Effector memory CD4-positive, alpha-beta T cell (primary cell): ENCODE measurements at regions not wholly inside any gene's neighbourhood (a gene's known extent, or its start where the extent isn't known, plus 50 kb on each side); places are given as distances from the start of the nearest gene placed in this dataset.

Source experiments
- DNase-seq, 3 donors: peaks; one replicate each; pipeline ENCODE4 v3.0.0-alpha.2; 2020
- H3K27ac ChIP-seq: 2 replicates; pipeline ENCODE4 v1.7.0; 2013; ENCODE audit warnings: mild to moderate bottlenecking, low read length, moderate library complexity; ENCODE audit not compliant: insufficient read depth, poor library complexity, severe bottlenecking
- H3K27me3 ChIP-seq: replicated peaks from 2 replicates; pipeline ENCODE4 v1.7.0; 2013; ENCODE audit warnings: mild to moderate bottlenecking, low read length; ENCODE audit not compliant: insufficient read depth, control insufficient read depth, poor library complexity, severe bottlenecking
- H3K36me3 ChIP-seq: 2 replicates; pipeline ENCODE4 v1.7.0; 2013; ENCODE audit warnings: mild to moderate bottlenecking, low read length, moderate library complexity; ENCODE audit not compliant: control insufficient read depth, insufficient read depth
- H3K4me1 ChIP-seq: 2 replicates; pipeline ENCODE4 v1.7.0; 2013; ENCODE audit warnings: low read length, mild to moderate bottlenecking; ENCODE audit not compliant: control insufficient read depth, insufficient read depth, poor library complexity, severe bottlenecking
- H3K4me3 ChIP-seq: 2 replicates; pipeline ENCODE4 v1.7.0; 2013; ENCODE audit warnings: low read length, low read depth, mild to moderate bottlenecking; ENCODE audit not compliant: insufficient read depth, poor library complexity, severe bottlenecking
- H3K9me3 ChIP-seq: 2 replicates; pipeline ENCODE4 v1.7.0; 2013; ENCODE audit warnings: mild to moderate bottlenecking, low read length, moderate library complexity; ENCODE audit not compliant: control insufficient read depth

- H3K27ac ChIP-seq: no peak overlapping the region
- H3K36me3 ChIP-seq: no peaks in the 10 kb centered on the region
- no peaks in the 10 kb centered on the region for H3K9me3 ChIP-seq
- peak; percentile 15 to 50 (median 24) for DNase-seq
- no peaks in the 10 kb centered on the region for H3K27me3 ChIP-seq
- no peaks in the 10 kb centered on the region for H3K4me1 ChIP-seq
- no peak overlapping the region for H3K4me3 ChIP-seq
These were observed 56.3 kb upstream of the MDFIC start for GRCh38 chr7:114865564-114865963.
